Stimulated activated CD8-positive, alpha-beta memory T cell treated with anti-CD3 and anti-CD28 coated beads, Interleukin-4, amount 100 ng/mL, for 48 hours (primary cell): ENCODE measurements at regions not wholly inside any gene's neighbourhood (a gene's known extent, or its start where the extent isn't known, plus 50 kb on each side); places are given as distances from the start of the nearest gene placed in this dataset.

Source experiments
- DNase-seq: peaks from one replicate; pipeline ENCODE4 v3.0.0-alpha.2; 2020

DNA sequence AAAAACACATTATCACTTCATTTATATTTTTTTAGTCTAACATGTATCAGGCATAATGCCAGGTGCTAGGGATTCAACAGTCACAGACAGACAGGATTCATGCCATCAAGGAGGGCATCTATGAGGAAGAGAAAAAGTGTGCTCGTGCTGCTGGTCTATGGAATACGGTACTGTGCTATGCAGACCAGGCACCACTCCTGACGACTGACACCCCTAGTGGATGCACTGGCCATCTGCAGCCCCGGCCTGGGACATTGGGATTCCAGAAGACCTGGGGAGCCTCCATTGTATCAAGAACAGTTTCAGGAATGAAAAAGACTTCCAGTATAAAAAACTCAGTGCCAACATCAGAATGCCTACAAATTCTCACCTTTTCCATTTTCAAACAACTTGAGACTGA is 94.0 kb downstream of the KLF12 start:
- peak; percentile 54 for DNase-seq

DNA sequence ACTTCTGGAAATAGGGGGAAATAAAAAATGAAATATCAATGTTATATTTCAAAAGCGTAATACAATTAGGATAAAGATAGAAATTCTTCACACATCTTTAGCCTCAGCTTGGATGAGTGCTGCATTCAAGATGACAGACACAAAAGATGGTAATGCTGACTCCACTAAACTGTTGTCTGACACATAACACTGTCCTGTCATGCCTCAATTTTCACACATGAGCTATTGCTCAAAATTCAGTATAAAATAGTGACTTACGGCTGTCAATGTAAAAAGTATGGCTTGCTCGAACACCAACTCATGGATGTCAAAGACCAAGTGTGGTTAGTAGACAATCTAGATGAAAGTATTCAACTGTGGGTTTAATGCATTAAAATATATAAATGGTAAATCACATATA is 94.5 kb downstream of the KLF12 start:
- DNase-seq = no peak

DNA sequence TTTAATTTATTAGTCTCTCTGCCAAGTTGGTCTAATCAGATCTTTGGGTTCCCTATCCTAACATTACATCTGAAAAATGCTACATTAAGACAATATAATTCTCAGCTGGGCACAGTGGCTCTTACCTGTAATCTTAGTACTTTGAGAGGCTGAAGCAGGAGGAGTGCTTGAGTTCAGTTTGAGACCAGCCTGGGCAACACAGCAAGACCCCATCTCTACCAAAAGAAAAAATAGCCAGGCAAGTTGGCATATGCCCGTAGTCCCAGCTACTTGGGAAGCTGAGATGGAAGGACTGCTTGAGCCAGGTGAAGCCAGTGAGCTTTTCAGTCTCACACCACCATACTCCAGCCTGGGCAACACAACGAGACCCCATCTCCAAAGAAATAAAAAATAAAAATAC is 95.0 kb downstream of the KLF12 start:
- DNase-seq = no peak

DNA sequence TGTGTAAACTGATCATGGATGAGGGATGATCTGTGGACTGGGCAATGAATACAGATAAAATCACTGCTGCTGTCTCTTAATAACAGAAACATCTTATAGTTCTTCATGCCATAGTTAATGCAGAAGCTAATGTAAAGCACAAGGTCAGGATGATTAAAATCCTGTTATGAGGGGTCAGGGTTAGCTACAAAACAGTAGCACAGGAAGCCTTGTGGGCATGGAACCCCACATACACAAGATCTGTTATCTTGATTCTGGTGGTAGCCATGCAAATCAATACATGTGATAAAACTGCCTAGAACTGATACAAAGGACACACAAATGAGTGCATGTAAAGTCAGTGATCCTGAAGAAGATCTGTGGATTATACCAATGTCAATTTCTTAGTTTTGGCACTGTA is 96.4 kb downstream of the KLF12 start:
- no peak for DNase-seq

DNA sequence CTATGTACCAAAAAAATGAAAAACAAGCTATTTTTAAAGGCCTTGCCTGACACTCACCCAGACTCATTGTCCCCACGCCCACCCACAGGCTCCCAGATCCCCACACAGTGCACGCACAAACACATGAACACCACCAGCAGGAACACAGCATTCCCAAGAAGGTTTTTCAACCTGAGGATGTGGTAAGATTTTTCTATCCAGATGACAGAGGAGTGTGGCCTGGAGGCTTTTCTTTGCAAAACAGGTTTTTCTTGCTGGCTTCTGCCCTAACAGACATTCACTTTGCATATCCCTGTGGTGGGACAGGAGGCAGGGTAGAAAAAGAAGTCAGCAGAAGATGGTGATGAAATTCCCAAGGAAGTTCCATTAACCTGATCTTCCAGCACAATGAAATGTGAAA is 97.8 kb downstream of the KLF12 start:
- no peak for DNase-seq

DNA sequence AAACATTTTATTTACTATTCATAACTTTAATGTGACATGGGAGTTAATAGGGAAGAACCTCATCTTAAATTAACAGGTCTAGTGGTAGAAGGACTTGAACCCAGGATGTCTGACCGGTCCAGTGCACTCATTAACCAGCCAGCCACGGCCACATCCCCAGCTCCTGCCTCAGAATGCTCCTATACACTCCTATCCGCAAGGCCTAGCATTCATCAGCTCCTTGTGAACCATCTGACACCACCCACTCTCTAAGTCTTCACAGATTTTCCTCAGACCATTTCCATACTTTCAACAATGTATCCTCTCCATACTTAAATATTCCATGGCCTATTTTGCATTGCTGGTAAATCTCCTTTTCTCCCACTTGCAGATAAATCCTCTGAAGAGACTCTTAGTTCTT is 98.3 kb downstream of the KLF12 start:
- DNase-seq = no peak

DNA sequence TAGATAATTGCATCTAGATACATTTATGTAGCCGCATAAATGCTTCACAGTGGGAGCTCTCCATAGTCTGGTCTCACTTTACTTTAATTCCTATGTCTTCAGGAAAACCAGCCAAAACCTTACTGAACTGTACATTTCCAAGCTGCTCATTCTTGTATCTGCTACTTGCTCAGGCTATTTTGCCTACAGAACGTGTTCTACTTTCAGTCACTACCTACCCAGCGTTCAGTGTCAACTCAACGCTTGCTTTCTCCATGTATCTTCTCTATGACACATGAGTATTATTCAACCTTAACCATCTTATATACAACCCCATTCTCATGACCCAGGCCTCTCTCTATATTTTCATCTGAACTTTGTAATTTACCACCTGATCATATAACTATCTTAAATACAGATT is 101.9 kb downstream of the KLF12 start:
- DNase-seq = no peak

DNA sequence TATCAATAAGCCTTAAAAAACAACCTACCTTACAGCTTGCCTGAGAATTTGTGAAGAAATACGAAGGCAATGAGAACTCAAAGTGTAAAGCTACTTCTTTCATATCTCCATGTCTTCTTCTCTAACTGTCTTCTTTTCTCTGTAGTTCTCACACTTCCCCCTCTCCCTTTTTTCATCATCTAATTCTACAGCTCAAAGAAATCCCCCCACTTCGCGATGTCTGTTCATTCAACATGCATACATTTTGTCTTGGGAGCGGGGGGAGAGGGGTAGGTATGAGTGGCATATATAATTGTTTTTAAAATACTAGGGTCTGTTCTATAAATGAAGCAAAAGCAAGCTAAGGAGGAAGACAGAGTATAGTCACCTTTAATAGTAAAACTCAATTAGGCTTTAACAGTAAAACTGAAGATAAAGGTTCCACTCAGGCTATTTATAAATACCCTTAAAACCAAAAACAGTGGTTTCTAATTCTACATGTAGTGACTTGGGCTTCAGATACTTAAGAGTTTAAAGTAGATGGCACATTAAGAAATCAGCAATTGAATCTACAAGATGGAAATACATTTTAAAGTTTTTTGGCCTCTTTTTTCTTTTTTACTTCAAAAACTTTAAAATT is 106.9 kb downstream of the KLF12 start:
- DNase-seq = no peak

DNA sequence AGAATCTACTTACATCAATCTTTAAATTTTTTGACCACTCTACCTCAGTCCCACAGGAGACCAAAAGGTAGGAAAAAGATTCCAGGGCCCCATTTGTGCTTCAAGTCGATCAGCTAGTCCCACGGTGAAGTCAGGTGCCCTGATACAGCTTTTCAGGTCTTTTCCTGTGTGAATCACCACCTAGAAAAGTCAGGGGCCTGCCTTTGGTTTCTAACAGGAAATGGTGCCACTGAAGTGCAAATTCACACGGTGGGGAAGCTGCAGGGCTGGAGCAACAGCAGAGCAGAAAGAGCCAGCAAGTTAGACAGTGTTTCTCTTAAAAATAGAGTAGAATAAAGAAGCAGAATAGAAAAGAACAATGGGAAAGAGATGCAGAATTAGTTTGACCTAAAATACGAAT is 107.5 kb downstream of the KLF12 start:
- peak; percentile 69 for DNase-seq

DNA sequence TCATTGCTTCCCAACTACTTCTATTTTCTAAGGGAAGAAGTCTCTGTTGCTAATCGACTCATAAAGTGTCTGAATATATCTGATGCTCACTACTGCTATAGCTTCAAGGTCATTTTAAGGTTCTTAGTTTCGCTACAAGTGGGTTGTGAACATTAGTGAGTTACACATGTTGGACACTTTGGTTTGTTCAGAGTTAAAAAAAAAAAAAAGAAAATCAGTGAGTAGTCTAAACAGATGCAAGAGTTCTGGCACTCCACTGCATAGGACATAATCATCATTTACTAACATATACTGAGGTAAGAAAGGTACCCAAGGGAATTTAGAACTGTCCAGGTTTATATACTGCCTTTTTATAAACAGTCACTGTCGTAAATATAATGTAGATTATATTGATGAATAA is 108.8 kb downstream of the KLF12 start:
- no peak for DNase-seq

DNA sequence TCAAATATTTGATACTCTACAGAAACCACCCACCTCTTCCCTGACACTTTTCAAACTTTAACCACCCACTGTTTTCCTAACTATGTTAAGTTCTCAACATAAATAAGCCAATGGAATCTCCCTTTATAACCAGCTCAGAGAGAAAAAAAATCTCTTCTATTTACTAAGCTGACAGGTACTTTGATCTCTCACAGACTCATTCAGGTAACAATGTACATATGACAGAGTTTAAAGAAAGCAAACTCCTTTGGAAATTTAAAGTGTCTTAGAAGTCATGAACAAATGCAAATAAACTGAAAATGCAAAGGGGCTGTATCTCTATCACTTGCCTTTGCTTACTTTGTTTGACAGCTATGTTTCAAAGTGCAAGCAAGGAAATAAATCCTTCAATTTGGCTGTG is 109.3 kb downstream of the KLF12 start:
- no peak for DNase-seq

DNA sequence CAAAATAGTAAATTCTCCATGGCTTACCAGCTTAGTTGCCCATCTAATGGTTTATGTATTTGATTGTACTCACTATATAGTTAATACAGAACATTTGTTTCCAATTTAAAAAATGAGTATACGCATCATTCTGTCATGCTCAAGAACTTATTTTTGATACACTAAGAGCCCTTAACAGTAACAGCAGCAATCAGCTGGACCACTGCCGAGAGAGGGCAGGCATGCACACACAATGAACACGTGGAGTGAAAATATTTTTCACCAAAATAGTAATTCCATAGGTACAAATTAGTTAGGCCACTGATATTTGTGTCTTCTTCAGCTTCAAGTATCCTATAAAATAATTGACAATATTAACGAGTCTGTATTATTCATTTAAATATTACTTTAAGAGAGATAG is 109.9 kb downstream of the KLF12 start:
- DNase-seq = no peak

DNA sequence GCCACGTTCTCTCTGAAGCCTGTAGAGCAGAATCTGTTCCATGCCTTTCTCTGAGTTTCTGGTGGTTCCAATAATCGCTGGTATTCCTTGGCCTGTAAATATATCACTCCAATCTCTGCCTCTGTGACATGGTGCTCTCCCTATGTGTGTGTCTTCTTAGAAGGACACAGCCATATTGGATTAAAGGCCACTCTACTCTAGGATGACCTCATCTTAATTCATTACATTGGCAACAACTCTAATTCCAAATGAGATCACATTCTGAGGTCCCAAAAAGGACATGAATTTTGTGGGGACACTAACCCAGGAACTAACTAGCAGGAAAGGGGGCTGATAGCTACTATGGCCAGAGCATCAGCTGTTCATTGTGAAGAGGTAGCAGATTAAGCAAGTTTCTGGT is 110.7 kb downstream of the KLF12 start:
- DNase-seq = no peak

DNA sequence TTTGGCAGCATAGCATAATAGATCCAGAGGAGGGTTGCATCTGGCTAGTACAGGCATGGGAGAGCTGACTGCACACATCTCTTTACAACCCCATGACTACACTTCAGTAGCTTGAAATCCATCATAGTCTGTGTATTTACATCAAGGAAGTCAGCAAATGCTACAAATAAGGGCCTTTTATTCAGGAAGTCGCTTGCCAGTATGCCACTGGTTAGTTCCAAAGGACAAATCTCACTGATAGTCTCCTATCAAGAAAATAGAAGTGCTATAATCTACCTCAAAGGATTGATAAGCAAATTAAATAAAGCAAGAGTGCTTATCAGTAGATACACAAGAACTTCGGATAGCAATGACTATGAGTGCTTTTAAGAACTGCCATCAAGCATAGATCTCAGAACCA is 112.7 kb downstream of the KLF12 start:
- DNase-seq = no peak

DNA sequence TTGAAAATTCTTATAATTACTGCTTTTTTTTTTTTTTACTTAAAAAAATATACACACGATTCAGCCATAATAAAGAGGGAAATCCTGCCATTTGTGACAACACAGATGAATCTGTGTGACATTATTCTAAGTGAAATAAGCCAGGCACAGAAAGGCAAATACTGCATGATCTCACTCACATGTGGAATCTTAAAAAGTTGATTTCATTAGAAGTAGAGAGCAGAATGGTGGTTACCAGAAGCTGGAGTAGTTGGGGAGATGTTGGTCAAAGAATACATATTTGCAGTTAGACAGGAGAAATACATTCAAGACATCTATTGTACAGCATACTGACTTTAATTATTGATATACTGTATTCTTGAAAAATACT is 116.2 kb downstream of the KLF12 start:
- DNase-seq = no peak

DNA sequence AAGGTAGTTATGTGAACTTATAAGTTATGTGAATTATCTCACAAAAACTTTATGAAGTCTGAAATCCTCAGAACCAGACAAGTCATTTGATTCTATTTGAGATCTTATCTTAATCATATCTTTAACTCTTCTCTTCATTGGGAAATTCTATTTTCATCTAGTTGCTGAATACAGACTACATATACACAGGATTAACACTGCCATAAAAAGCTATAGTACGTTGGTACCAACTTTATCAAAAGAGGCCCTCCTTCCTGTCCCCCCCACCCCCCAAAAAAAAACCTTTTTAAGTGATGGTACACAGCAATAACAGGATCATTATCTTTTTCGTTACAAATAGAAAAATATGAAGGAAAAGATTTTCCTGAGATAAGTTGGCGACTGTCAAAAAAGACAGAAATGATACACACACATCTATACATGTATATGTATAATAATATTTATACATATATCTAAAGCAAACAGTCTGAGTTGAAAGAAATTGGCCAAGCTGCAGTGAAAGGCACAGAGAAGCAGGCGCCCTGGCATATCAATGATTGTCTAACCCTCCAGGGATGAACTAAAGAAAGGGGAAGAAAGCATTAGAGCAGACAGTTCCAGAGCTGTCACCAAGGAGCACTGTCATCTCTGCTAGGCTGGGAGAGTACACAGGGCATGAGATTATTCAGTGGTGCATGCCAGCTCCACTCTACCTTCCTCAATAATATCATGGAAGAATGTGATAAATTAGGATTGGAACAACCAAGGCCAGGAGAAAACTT is 116.7 kb downstream of the KLF12 start:
- DNase-seq = no peak

DNA sequence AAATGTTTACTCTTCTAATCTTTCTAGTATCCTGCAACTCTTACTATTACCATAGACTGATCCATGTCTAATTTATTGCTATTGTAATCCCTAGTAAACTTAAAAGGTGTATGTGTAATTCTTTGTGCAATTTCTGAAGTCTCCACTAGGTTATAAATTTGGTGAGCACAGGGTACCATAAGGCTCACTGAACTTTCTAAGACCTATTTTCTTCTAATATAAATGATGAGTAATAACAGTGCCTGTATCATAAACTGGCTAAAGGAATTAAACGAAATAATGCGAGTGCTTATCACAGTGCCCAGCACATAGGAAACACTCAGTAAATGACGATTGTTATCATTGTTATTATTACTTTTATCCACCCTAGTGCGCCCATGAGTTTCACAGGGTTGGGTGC is 119.1 kb downstream of the KLF12 start:
- no peak for DNase-seq

DNA sequence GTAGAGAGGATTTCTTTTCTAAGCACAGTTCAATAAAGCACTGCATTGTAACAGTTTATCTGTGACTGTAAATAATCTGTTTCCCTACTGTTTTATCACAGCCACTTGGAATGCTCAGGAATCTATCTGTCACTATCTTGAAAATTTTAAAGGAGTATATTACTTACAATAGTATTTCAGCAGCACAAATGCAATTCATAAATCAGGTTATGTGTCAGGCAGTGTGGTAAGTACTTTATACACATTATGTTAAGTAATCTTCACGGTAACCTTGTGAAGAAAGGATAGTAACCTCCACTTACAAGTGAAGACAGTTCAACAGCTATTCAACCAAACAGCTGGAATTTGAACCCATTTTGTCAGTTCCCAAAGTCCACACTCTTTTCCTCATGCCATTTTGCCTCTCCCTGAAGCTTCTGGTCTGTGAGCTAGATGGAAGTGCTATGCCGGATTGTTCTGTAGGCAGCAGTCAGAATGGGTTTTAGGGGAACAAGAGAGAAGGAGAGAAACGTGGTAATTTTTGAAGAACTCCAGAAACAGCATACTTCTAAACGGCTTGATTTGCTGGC is 125.0 kb downstream of the KLF12 start:
- no peak for DNase-seq

DNA sequence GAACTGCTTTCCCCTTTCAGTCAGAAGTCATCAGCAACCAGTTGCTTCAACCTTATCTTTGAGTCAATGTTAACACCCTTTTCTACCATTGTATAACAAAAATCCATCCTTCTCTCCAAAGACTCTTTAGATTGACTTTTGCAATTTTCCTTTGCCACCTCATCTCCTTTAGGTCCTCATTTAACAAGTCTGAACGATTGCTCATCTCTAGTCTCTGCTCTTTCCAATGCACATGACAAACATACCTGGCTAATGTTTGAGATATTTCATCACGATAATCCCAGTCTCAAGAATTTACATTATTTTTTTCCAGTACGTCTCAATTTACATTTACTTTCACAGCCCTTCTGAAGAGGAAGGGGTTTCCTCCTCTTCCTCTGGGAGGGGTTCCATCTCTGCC is 127.5 kb downstream of the KLF12 start:
- no peak for DNase-seq

DNA sequence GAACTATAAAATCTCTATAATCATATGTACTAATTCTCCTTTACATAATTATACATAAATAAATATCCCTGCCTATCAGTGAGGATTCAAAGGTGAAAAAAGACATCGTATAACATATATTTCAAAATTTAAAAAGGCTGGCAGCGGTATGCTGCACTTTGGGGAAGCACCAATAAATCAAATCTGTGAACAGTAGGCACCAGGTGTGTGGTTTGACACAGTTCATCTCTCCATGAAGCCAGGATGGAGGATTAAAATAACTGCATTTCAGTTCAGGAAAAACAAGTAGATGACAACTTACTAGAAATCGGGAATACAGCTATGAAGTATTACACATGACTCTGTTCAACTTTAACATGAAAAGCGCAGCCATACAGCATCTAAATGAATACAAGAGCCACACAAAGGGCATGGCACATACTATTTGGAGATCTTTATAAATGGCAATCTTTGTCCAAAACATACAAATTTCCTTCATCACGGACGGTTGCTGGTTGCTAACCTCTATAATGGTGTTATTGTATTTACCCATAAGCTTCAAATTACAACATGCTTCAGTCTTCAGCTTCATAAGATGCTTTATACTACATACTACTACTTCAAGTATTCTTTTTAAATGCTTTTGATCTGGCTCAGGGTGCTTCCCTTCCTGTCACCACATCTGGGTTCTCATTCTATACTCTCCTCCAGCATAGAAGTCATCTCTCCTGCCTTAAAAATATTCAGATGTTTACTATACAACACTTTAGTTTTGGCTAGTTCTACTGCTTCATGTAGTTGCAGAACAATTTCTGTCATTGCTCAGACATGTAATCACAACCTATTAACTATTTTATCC is 128.7 kb downstream of the KLF12 start:
- DNase-seq = no peak

DNA sequence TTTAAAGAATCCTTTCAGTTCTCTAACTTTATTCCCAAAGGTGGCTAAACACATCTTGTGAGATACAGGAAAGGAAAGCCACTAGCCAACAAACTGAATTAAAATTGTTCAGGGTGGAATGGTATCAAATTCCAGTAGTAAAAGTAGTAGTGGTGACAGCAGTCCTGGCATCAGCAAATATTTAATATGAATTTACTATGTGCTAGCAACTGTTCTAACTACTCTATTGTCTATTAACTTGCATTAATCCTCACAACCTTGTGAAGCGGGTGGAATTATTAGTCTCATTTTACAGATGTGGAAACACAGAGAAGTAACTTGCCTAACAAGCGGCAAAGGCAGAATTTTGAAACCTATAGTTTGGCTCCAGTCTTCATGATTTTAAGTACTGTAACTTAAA is 130.1 kb downstream of the KLF12 start:
- DNase-seq = no peak

DNA sequence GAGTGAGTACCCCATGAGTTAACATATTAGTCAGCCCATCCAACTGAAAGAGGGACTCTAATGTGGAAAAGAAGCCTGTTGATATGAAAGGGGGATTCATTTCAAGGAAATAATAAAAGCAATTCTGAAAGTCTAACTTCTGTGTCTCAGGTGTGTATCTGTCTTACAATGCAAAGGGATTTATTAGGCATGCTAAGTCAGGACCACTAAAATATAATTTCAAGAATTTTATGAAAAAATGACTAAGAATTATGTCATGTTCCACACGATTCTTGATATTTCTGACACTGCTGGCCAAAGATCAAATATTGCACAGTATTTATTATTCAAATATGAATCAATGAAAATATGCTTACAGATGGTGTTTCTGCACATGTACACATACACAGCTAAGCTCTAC is 130.8 kb downstream of the KLF12 start:
- no peak for DNase-seq

DNA sequence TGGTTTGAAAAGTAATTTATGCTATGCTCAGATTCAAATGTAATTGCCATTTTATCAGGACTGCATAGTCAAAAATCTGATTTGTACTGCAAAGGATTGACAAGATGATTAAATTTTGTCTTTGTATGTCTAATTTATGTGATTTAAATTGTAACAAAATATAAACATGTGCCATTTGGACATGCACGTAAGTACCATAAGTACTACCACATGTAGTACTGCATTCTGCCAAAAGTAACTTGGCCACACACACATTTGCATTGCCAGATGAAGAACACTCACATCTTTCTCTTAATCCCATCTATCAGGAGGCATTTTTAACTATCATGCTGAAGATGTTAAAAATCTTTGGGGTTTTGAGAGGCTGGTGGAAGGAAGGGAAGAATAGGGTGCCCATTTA is 133.3 kb downstream of the KLF12 start:
- DNase-seq = no peak

DNA sequence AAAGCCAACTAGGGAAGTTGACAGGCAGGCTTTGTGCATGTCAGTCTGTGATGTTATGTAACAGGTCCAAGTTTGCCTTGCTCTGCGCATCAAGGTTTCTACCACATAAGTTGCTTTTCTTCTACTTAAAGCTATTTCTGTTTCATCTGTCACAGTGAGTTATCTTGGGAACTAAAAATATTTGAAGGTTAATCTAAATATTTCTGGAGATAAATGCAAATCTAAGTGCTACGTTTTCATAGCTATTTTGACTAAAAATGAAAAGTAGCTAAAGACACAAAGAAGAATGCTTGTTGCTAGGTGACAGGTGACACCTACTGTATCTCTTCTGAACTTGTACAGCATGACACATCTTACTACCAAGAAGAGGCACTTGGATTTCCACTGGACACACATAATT is 135.6 kb downstream of the KLF12 start:
- DNase-seq = no peak
